ENCODE measurements at regions not wholly inside any gene's neighbourhood (a gene's known extent, or its start where the extent isn't known, plus 50 kb on each side); places are given as distances from the start of the nearest gene placed in this dataset.

DNA sequence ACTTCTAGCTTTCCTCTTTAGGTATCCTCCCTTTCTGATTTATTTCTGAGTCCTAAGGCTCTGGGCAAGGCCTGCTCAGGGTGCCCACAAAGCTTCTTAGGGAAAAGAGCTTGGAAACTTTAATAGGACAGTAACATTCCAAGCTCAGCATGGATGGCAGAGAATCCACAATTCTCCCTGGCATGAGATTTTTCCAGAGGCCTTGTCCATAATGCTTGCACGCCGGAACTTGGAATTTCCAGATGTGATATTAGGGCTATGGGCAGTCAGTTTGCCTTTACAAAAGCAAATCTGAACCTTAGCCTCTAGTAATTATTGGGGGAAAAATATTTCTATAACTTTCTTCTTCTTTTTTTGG lies 139.0 kb upstream of the RBMS3 start:
- TF ChIP-seq POLR2A (IDR thresholded peaks at IDR 0.05), result no peak
- TF ChIP-seq, protein P1, sequence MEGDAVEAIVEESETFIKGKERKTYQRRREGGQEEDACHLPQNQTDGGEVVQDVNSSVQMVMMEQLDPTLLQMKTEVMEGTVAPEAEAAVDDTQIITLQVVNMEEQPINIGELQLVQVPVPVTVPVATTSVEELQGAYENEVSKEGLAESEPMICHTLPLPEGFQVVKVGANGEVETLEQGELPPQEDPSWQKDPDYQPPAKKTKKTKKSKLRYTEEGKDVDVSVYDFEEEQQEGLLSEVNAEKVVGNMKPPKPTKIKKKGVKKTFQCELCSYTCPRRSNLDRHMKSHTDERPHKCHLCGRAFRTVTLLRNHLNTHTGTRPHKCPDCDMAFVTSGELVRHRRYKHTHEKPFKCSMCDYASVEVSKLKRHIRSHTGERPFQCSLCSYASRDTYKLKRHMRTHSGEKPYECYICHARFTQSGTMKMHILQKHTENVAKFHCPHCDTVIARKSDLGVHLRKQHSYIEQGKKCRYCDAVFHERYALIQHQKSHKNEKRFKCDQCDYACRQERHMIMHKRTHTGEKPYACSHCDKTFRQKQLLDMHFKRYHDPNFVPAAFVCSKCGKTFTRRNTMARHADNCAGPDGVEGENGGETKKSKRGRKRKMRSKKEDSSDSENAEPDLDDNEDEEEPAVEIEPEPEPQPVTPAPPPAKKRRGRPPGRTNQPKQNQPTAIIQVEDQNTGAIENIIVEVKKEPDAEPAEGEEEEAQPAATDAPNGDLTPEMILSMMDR (IDR thresholded peaks at IDR 0.05), result no peak
- H3K4me3 ChIP-seq (ENCODE audit: low read depth, poor library complexity, severe bottlenecking), result no peak overlapping the region
- intact Hi-C loops (cut with DNase I; ENCODE audit: low total_unique reads), result no loop called here
- 54 to 70% methylated on average over 2 of the region's 2 CpGs for WGBS, 2 donors
- DNase-seq (ENCODE audit: low spot score in 2 of 2), result no peak

DNA sequence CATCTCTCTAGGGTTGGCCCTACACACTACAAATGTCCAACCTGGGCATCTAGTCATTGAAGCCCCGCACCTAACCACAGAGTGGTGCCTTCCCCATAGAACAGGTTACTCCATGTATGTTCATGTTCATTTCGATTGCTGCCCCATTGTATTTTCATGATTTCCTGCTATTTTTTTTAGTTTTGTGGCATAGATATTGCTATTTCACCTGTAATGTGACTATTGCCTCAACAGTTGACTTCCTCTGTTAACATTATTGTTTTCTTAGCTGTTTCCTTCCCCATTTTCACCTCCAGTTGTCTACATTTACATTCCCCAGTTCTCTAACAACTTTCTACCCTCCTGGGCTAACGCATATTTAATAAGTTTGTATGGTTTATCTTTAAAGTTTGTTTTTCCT lies 137.7 kb upstream of the RBMS3 start:
- intact Hi-C loops (cut with DNase I; ENCODE audit: low total_unique reads), result no loop called here
- H3K4me3 ChIP-seq (ENCODE audit: low read depth, poor library complexity, severe bottlenecking), result no peak overlapping the region
- DNase-seq (ENCODE audit: low spot score in 2 of 2), result no peak
- 86 to 87% methylated on average over 3 of the region's 3 CpGs for WGBS, 2 donors
- TF ChIP-seq, protein P1 (IDR thresholded peaks at IDR 0.05), result no peak
- no peak for TF ChIP-seq POLR2A (IDR thresholded peaks at IDR 0.05)

DNA sequence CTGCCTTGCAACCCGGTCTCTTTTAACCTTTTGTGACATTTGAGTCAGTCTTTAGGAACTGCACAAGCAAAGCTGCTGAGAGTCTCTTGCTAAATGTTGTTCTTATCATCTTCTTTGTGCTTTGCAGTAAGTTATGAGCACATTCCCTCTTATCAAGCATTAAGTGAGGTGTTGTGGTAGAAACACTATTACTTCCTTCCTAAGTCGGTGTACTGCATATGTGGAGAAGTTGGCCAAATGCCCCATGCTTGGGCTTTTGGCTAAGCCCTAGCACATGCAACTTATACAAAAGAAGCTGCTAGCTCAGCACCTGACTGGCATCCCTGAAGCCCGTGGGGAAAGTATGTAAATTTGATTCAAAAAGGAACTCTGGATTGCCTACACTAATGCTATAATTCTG lies 136.5 kb upstream of the RBMS3 start:
- intact Hi-C loops (cut with DNase I; ENCODE audit: low total_unique reads), result no loop called here
- no peak overlapping the region for H3K4me3 ChIP-seq (ENCODE audit: low read depth, poor library complexity, severe bottlenecking)
- WGBS, 2 donors, result 44 to 49% methylated on average over 3 of the region's 3 CpGs
- DNase-seq (ENCODE audit: low spot score in 2 of 2), result no peak
- TF ChIP-seq, protein P1 (IDR thresholded peaks at IDR 0.05), result no peak
- TF ChIP-seq POLR2A (IDR thresholded peaks at IDR 0.05), result no peak

DNA sequence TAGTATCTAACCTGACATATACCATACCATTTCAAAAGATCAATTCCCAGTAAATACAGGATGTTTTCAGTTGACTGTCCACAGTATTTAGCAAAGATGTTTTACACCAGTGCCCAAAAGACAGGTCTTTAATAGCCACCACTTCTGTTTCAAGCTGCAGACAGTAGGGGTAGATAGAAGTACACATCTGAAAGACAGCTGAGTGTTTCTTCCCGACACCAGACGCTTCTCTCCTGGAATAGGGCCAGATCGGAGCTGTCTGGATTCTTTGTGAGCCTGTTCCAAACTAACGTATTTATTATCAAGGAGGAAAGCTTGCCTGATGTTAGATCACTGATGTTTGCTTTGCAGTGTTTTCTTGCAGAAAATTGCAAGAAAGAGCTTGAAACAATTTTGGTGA lies 136.1 kb upstream of the RBMS3 start:
- TF ChIP-seq, protein P1 (IDR thresholded peaks at IDR 0.05), result no peak
- TF ChIP-seq POLR2A (IDR thresholded peaks at IDR 0.05), result no peak
- whole genome bisulfite sequencing, 2 donors, result 9 to 13% methylated on average over 4 of the region's 4 CpGs
- H3K4me3 ChIP-seq (ENCODE audit: low read depth, poor library complexity, severe bottlenecking), result no peak overlapping the region
- intact Hi-C loops (cut with DNase I; ENCODE audit: low total_unique reads), result no loop called here
- DNase-seq (ENCODE audit: low spot score in 2 of 2), result no peak

DNA sequence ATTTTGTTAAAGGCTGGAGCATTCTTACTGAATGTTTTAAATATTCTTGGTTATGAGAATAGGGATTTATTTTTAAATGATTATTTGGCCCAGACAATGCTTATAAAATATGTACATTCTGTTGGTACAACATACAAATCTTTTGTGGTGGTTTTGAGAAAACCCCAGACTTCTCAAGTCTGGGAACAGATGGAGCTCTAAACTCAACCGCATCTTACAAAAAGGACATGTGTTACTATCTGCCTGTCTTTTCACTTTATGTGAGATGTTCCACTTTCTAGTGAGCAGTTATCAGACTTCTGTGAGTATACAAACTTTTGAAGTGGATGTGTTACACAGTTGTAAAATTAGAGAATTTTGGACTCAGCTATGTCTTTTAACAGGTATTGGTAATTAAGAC lies 135.5 kb upstream of the RBMS3 start:
- H3K4me3 ChIP-seq (ENCODE audit: low read depth, poor library complexity, severe bottlenecking), result no peak overlapping the region
- intact Hi-C loops (cut with DNase I; ENCODE audit: low total_unique reads), result no loop called here
- no peak for TF ChIP-seq POLR2A (IDR thresholded peaks at IDR 0.05)
- TF ChIP-seq, protein P1 (IDR thresholded peaks at IDR 0.05), result no peak
- no peak for DNase-seq (ENCODE audit: low spot score in 2 of 2)
- 97 to 100% methylated on average over 1 of the region's 1 CpG for WGBS, 2 donors

DNA sequence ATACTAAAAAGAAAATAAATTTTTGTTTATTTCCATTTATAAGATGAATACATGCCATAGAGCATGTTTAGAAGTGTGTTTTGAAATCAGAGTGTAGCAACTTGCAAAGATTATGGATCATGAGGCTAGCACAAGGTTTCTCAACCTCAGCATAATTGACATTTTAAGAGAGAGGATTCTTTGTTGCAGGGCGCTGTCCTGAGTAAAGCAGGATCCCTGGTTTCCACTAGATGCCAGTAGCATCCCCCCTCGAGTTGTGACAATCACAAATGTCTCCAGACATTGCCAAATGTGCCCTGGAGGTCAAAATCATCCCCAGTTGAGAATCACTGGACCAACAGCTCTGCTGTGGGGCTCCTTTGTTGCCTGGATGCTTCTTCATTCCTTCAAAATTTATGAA lies 128.5 kb upstream of the RBMS3 start:
- TF ChIP-seq, protein P1 (IDR thresholded peaks at IDR 0.05), result no peak
- no peak for TF ChIP-seq POLR2A (IDR thresholded peaks at IDR 0.05)
- H3K4me3 ChIP-seq (ENCODE audit: low read depth, poor library complexity, severe bottlenecking), result no peak overlapping the region
- DNase-seq (ENCODE audit: low spot score in 2 of 2), result no peak
- intact Hi-C loops (cut with DNase I; ENCODE audit: low total_unique reads), result no loop called here
- 79 to 87% methylated on average over 2 of the region's 2 CpGs for WGBS, 2 donors

Data from lower leg skin (tissue), 4 donors.